Spleen (tissue), 11 donors: ENCODE measurements at regions not wholly inside any gene's neighbourhood (a gene's known extent, or its start where the extent isn't known, plus 50 kb on each side); places are given as distances from the start of the nearest gene placed in this dataset.

Experiments
- DNase-seq: peaks from one replicate; pipeline ENCODE4 v3.0.0-alpha.2; 2020
- H3K27ac ChIP-seq, 8 donors: fragments of 200-600 bp; sonication (generic) in 7 of 8; 1 replicate in 4 of 8; 2 replicates in 4 of 8; pipeline versions ENCODE4 v1.5.0 to v1.8.0; 2016 to 2021; ENCODE audit warnings: inconsistent platforms in 4 of 8, mild to moderate bottlenecking in 4 of 8, moderate library complexity in 1 of 8
- H3K27me3 ChIP-seq, 7 donors: fragments of 200-600 bp; sonication (generic) in 6 of 7; replicated peaks in 1 of 7; 1 replicate in 4 of 7; 2 replicates in 3 of 7; pipeline versions ENCODE4 v1.5.0 to v1.8.0; 2016 to 2021; ENCODE audit warnings: inconsistent platforms in 3 of 7, mild to moderate bottlenecking in 1 of 7
- H3K36me3 ChIP-seq, 6 donors: fragments of 200-600 bp; sonication (generic) in 5 of 6; 1 replicate in 4 of 6; 2 replicates in 2 of 6; pipeline versions ENCODE4 v1.5.0 to v1.8.0; 2016 to 2021; ENCODE audit warnings: inconsistent platforms in 2 of 6
- H3K4me1 ChIP-seq, 6 donors: fragments of 200-600 bp; sonication (generic) in 5 of 6; 1 replicate in 3 of 6; 2 replicates in 3 of 6; pipeline versions ENCODE4 v1.5.0 to v1.8.0; 2016 to 2021; ENCODE audit warnings: inconsistent platforms in 3 of 6
- H3K4me3 ChIP-seq, 8 donors: fragments of 200-600 bp; sonication (generic) in 7 of 8; 1 replicate in 4 of 8; 2 replicates in 4 of 8; pipeline versions ENCODE4 v1.5.0 to v1.8.0; 2016 to 2021; ENCODE audit warnings: inconsistent platforms in 4 of 8, mild to moderate bottlenecking in 4 of 8, moderate library complexity in 2 of 8
- H3K9me3 ChIP-seq, 8 donors: fragments of 200-600 bp; sonication (generic) in 7 of 8; 1 replicate in 4 of 8; 2 replicates in 4 of 8; pipeline versions ENCODE4 v1.5.0 to v1.8.0; 2016 to 2021; ENCODE audit warnings: inconsistent platforms in 4 of 8
- CTCF ChIP-seq, 11 experiments: fragments of 200-600 bp in 7 of 11; fragments of 450-650 bp in 4 of 11; sonication (generic) in 4 of 11; IDR thresholded peaks in 8 of 11; conservative IDR thresholded peaks in 3 of 11; 1 replicate in 7 of 11; 2 replicates in 4 of 11; pipeline versions ENCODE4 v1.4.0 to v1.8.0; 2016 to 2021; ENCODE audit warnings: antibody characterized with exemption in 11 of 11, inconsistent platforms in 4 of 11, mild to moderate bottlenecking in 1 of 11
- POLR2A ChIP-seq, 3 donors: fragments of 450-650 bp; IDR thresholded peaks; one replicate each; pipeline ENCODE4 v1.5.1; 2017; ENCODE audit warnings: antibody characterized with exemption in 3 of 3, mild to moderate bottlenecking in 1 of 3
- POLR2AphosphoS5 ChIP-seq, 3 donors: sonication (generic); formaldehyde crosslinking; IDR thresholded peaks; one replicate each; pipeline ENCODE4 v1.5.1; 2017; ENCODE audit warnings: antibody characterized with exemption in 3 of 3
- WGBS, 5 donors: extraction: QIAGEN DNeasy Blood & Tissue Kit in 3 of 5; methylation state at CpG; one replicate each; pipeline versions ENCODE4 v1.1.5 to v1.1.7; 2013 to 2018; 5-methylcytosine and 5-hydroxymethylcytosine counted together
- intact Hi-C: fragments of 100-400 bp; cut with DNase I; formaldehyde crosslinking; loops from one replicate; pipeline ENCODE4 v1.15.0; 2023; ENCODE audit warnings: low total_unique reads
- donor health status: healthy with polysubstance abuse.
- donor health status: DM: no; HTN: no; CAD: no; lungs with moderate emphysema.
- donor health status: DM: no; HTN: no; CAD: no.
- donor health status: Bipolar disorder and iron deficiency.
- donor health status: healthy.
- donor health status: DM: no; HTN: no; CAD: no.
- donor health status: DM: yes; HTN: yes; CAD: no.

- H3K9me3 ChIP-seq, result no peaks in the 10 kb centered on the region
- H3K36me3 ChIP-seq, result no peaks in the 10 kb centered on the region
- 61 to 82% (median 76%) methylated on average over 2 of the region's 2 CpGs for WGBS, 5 donors
- H3K27me3 ChIP-seq, result no peaks in the 10 kb centered on the region
- no peak overlapping the region for H3K4me3 ChIP-seq
- H3K27ac ChIP-seq, result no peak overlapping the region
- DNase-seq, result no peak
- TF ChIP-seq POLR2A (IDR thresholded peaks at IDR 0.05), result no peak
- TF ChIP-seq CTCF (IDR thresholded peaks at IDR 0.05 in 8 of 11, conservative IDR thresholded peaks at IDR 0.05 in 3 of 11), result no peak
- no peak for TF ChIP-seq POLR2AphosphoS5 (IDR thresholded peaks at IDR 0.05)
- no peaks in the 10 kb centered on the region for H3K4me1 ChIP-seq
- intact Hi-C loops, result no loop called here
Measured at GRCh38 chr1:238960071-238960470, 426.3 kb upstream of the CHRM3 start.

DNA sequence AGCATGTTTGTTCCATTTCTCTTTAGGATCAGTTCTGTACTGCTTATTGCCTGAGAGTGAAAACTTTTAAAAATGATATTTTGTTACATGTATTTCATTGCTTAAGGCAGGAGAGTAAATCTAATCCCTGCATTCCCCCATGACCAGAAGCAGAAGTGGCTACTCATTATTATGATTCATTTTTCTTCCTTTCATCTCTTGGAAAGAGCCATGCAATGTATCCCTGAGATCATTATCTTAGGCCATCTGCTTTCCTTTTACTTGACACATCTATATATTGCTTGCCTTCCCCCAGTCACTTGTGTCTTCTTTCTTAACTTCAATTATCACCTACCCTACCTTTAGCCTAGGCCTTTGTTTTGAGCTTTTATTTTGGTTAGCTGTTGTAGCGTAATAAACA is 430.4 kb upstream of the CHRM3 start:
- TF ChIP-seq POLR2AphosphoS5 (IDR thresholded peaks at IDR 0.05), result no peak
- no peak for TF ChIP-seq POLR2A (IDR thresholded peaks at IDR 0.05)
- no peak for TF ChIP-seq CTCF (IDR thresholded peaks at IDR 0.05 in 8 of 11, conservative IDR thresholded peaks at IDR 0.05 in 3 of 11)
- WGBS, 5 donors, result 79 to 91% (median 84%) methylated on average over 1 of the region's 1 CpG
- no peak for DNase-seq
- no peaks in the 10 kb centered on the region for H3K4me1 ChIP-seq
- no peaks in the 10 kb centered on the region for H3K27me3 ChIP-seq
- H3K9me3 ChIP-seq, result no peaks in the 10 kb centered on the region
- no peak overlapping the region for H3K4me3 ChIP-seq
- intact Hi-C loops, result loop anchor here (5.0 kb wide), 1 partner anchor 704 kb away; no protein-coding TSS in a partner anchor
- no peak overlapping the region for H3K27ac ChIP-seq
- no peaks in the 10 kb centered on the region for H3K36me3 ChIP-seq

- intact Hi-C loops, result loop anchor here (5.0 kb wide), 1 partner anchor 703 kb away; no protein-coding TSS in a partner anchor
- H3K27ac ChIP-seq, result no peak overlapping the region
Measured at GRCh38 chr1:238954865-238955264, 431.5 kb upstream of the CHRM3 start.

GRCh38 chr1:238953448-238954010 is 432.8 kb upstream of the CHRM3 start:
- H3K4me3 ChIP-seq, result no peak overlapping the region
- no peaks in the 10 kb centered on the region for H3K27me3 ChIP-seq
- TF ChIP-seq POLR2AphosphoS5 (IDR thresholded peaks at IDR 0.05) (no peak), POLR2A (IDR thresholded peaks at IDR 0.05) (no peak), CTCF (IDR thresholded peaks at IDR 0.05 in 8 of 11, conservative IDR thresholded peaks at IDR 0.05 in 3 of 11) (no peak)
- no peak for DNase-seq
- H3K36me3 ChIP-seq, result no peaks in the 10 kb centered on the region
- H3K27ac ChIP-seq, result no peak overlapping the region
- no peaks in the 10 kb centered on the region for H3K9me3 ChIP-seq
- no peaks in the 10 kb centered on the region for H3K4me1 ChIP-seq
- intact Hi-C loops, result no loop called here
- 73 to 86% (median 79%) methylated on average over 5 of the region's 5 CpGs for WGBS, 5 donors

More at GRCh38 chr1:238954865-238955264, 431.5 kb upstream of the CHRM3 start:
- 69 to 87% (median 81%) methylated on average over 2 of the region's 2 CpGs for WGBS, 5 donors
- no peaks in the 10 kb centered on the region for H3K36me3 ChIP-seq
- no peaks in the 10 kb centered on the region for H3K4me1 ChIP-seq
- no peaks in the 10 kb centered on the region for H3K9me3 ChIP-seq
- no peak for TF ChIP-seq POLR2AphosphoS5 (IDR thresholded peaks at IDR 0.05)
- TF ChIP-seq CTCF (IDR thresholded peaks at IDR 0.05 in 8 of 11, conservative IDR thresholded peaks at IDR 0.05 in 3 of 11), result no peak
- no peak for TF ChIP-seq POLR2A (IDR thresholded peaks at IDR 0.05)
- no peaks in the 10 kb centered on the region for H3K27me3 ChIP-seq
- H3K4me3 ChIP-seq, result no peak overlapping the region
- DNase-seq, result no peak
